ENCODE measurements at regions not wholly inside any gene's neighbourhood (a gene's known extent, or its start where the extent isn't known, plus 50 kb on each side); places are given as distances from the start of the nearest gene placed in this dataset.

DNA sequence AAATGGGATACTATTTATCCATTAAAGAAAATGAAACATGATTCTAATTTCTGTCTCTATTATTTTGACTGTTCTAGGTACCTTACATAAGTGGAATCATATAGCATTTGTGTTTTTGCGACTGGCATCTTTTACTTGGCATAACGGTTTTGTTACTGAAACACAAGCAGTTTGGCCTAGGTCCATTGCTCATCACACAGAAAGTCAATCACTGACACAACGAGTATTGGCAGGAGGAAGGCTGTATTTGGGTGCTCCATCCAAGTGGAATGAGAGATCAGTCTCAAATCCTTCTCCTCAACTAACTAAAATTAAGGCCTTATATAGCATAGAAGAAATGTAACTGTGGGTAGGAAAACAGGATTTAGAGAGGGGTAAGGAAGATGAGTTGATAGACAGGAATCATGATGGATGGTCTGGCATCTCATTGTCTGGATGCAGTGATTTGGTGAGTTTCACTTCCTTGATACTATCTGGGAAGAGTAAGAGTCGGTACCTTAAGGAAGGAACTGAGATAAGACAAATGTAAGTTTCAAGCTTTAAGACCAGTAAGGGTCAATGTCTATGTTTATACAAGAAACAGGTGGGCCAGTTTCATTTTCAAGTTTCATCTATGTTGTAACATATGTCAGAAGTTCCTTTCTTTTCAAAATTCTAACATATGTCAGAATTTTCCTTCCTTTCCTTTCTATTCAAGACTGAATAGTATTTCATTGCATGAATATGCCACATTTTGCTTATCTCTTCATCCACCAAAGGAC, 276.9 kb upstream of the RAB6C start:
- Histone ChIP-seq H3K36me3 (no peaks in the 10 kb centered on the region), H3K9me3 (ENCODE audit: low read depth) (no peaks in the 10 kb centered on the region), H3F3A (ENCODE audit: low read depth) (no peaks in the 10 kb centered on the region), H3K4me3 (no peak overlapping the region), H3K4me2 (no peak overlapping the region), H3K27me3 (no peaks in the 10 kb centered on the region), H3K9ac (no peak overlapping the region), H2AFZ (replicated peaks) (no peak overlapping the region), H4K20me1 (ENCODE audit: low read depth) (no peaks in the 10 kb centered on the region), H3K27ac (no peak overlapping the region), H3K79me2 (ENCODE audit: low read depth) (no peaks in the 10 kb centered on the region), H3K4me1 (no peaks in the 10 kb centered on the region)
- no peaks in the 10 kb centered on the region for H3K4me1 Mint-ChIP-seq
- H3K36me3 Mint-ChIP-seq = no peaks in the 10 kb centered on the region
- H3K9me3 Mint-ChIP-seq = peaks cover 10% of the 10 kb centered on the region
- peaks cover 4% of the 10 kb centered on the region for H3K27me3 Mint-ChIP-seq (ENCODE audit: insufficient read depth, low read depth)
- no peak overlapping the region for H3K27ac Mint-ChIP-seq
- TF ChIP-seq EZH2phosphoT487 (IDR thresholded peaks at IDR 0.05) (no peak), EZH2 (IDR thresholded peaks at IDR 0.05) (no peak)
- TF ChIP-seq, protein P1, sequence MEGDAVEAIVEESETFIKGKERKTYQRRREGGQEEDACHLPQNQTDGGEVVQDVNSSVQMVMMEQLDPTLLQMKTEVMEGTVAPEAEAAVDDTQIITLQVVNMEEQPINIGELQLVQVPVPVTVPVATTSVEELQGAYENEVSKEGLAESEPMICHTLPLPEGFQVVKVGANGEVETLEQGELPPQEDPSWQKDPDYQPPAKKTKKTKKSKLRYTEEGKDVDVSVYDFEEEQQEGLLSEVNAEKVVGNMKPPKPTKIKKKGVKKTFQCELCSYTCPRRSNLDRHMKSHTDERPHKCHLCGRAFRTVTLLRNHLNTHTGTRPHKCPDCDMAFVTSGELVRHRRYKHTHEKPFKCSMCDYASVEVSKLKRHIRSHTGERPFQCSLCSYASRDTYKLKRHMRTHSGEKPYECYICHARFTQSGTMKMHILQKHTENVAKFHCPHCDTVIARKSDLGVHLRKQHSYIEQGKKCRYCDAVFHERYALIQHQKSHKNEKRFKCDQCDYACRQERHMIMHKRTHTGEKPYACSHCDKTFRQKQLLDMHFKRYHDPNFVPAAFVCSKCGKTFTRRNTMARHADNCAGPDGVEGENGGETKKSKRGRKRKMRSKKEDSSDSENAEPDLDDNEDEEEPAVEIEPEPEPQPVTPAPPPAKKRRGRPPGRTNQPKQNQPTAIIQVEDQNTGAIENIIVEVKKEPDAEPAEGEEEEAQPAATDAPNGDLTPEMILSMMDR (IDR thresholded peaks at IDR 0.05) = no peak
- DNase-seq (ENCODE audit: low spot score) = no peak
- H3K4me3 Mint-ChIP-seq = no peak overlapping the region

DNA sequence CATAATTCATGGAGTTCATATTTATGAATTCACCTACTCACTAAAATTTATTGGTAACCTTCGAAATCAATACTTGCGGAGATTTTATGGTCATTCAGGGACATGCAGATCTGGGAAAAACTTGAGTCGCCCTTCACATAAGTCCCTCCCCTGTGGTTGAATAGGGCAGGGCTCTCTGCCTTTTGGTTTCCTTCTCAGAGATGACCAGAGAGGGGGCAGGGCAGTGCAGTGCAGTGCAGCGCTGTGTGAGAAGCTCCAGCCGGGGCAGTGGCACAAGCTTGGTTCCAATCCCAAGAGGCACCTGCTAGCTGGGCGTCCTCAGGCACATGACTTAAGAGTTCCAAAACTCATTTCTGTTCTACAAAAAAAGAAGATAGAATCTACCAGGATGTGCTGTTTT, 274.4 kb upstream of the RAB6C start:
- H2AFZ ChIP-seq (replicated peaks) = no peak overlapping the region
- H3K36me3 Mint-ChIP-seq = no peaks in the 10 kb centered on the region
- no peak overlapping the region for H3K9ac ChIP-seq
- H3K27ac ChIP-seq = no peak overlapping the region
- TF ChIP-seq, protein P1 (IDR thresholded peaks at IDR 0.05) = no peak
- TF ChIP-seq EZH2 (IDR thresholded peaks at IDR 0.05) (no peak), EZH2phosphoT487 (IDR thresholded peaks at IDR 0.05) (no peak)
- H4K20me1 ChIP-seq (ENCODE audit: low read depth) = no peaks in the 10 kb centered on the region
- H3K4me2 ChIP-seq = no peak overlapping the region
- peaks cover 13% of the 10 kb centered on the region for H3K4me1 ChIP-seq
- H3K4me3 ChIP-seq = no peak overlapping the region
- no peaks in the 10 kb centered on the region for H3K79me2 ChIP-seq (ENCODE audit: low read depth)
- H3K27me3 ChIP-seq = no peaks in the 10 kb centered on the region
- DNase-seq (ENCODE audit: low spot score) = no peak
- H3K27ac Mint-ChIP-seq = no peak overlapping the region
- H3K27me3 Mint-ChIP-seq (ENCODE audit: insufficient read depth, low read depth) = peaks cover 4% of the 10 kb centered on the region
- H3K9me3 ChIP-seq (ENCODE audit: low read depth) = no peaks in the 10 kb centered on the region
- no peaks in the 10 kb centered on the region for H3K36me3 ChIP-seq
- peaks cover 9% of the 10 kb centered on the region for H3K4me1 Mint-ChIP-seq
- H3K9me3 Mint-ChIP-seq = peaks cover 6% of the 10 kb centered on the region
- H3F3A ChIP-seq (ENCODE audit: low read depth) = no peaks in the 10 kb centered on the region
- H3K4me3 Mint-ChIP-seq = no peak overlapping the region

DNA sequence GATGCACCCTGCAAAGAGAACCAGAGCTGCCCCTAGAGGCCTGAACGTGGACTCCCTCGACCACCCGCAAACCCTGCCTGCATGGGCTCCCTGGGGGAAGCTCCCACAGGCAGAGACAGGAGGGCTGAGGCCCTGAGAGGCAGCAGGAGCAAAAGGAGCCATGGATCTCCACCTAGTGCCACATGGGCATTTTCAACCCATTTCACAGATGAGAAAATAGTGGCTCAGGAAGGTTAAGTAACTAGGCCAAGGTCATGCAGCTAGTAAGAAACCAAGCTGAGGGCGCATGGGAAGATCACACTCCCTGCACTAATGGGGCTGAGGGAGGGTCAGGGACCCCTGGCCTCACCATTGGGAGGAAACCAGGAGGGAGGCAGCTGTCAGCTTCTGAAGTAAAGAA, 271.7 kb upstream of the RAB6C start:
- Histone ChIP-seq H3K9ac (no peak overlapping the region), H3F3A (ENCODE audit: low read depth) (no peaks in the 10 kb centered on the region), H3K4me3 (no peak overlapping the region), H3K27me3 (no peaks in the 10 kb centered on the region), H3K9me3 (ENCODE audit: low read depth) (no peaks in the 10 kb centered on the region), H3K4me2 (no peak overlapping the region), H3K4me1 (peaks cover 18% of the 10 kb centered on the region), H3K27ac (no peak overlapping the region), H2AFZ (replicated peaks) (no peak overlapping the region), H3K79me2 (ENCODE audit: low read depth) (no peaks in the 10 kb centered on the region), H3K36me3 (no peaks in the 10 kb centered on the region), H4K20me1 (ENCODE audit: low read depth) (no peaks in the 10 kb centered on the region)
- H3K27me3 Mint-ChIP-seq (ENCODE audit: insufficient read depth, low read depth) = peaks cover 7% of the 10 kb centered on the region
- no peak for TF ChIP-seq EZH2 (IDR thresholded peaks at IDR 0.05)
- TF ChIP-seq, protein P1 (IDR thresholded peaks at IDR 0.05) = no peak
- no peak for TF ChIP-seq EZH2phosphoT487 (IDR thresholded peaks at IDR 0.05)
- peaks cover 6% of the 10 kb centered on the region for H3K9me3 Mint-ChIP-seq
- DNase-seq (ENCODE audit: low spot score) = no peak
- no peak overlapping the region for H3K27ac Mint-ChIP-seq
- no peak overlapping the region for H3K4me3 Mint-ChIP-seq
- H3K36me3 Mint-ChIP-seq = no peaks in the 10 kb centered on the region
- peaks cover 33% of the 10 kb centered on the region for H3K4me1 Mint-ChIP-seq

All from neural progenitor cell (in vitro differentiated cells).